Mesothelial cell of epicardium (in vitro differentiated cells): ENCODE measurements at regions not wholly inside any gene's neighbourhood (a gene's known extent, or its start where the extent isn't known, plus 50 kb on each side); places are given as distances from the start of the nearest gene placed in this dataset.
A peak's percentile ranks its signal among the peaks of the same experiment; 100 is the strongest.

ENCODE experiments used
- DNase-seq, 2 experiments: peaks; one replicate each; pipeline ENCODE4 v3.0.0; 2021; ENCODE audit warnings: low spot score in 2 of 2; ENCODE audit not compliant: unreplicated experiment in 2 of 2
- H3K27ac Mint-ChIP-seq: 2 replicates; pipeline ENCODE4 v1.8.0; 2021; ENCODE audit warnings: mixed read lengths
- H3K27me3 Mint-ChIP-seq: 2 replicates; pipeline ENCODE4 v1.8.0; 2021; ENCODE audit warnings: low read depth, mixed read lengths
- H3K36me3 Mint-ChIP-seq: 2 replicates; pipeline ENCODE4 v1.8.0; 2021; ENCODE audit warnings: mixed read lengths
- H3K4me1 Mint-ChIP-seq: 2 replicates; pipeline ENCODE4 v1.8.0; 2021; ENCODE audit warnings: mixed read lengths
- H3K4me3 Mint-ChIP-seq: 2 replicates; pipeline ENCODE4 v1.8.0; 2021; ENCODE audit warnings: mild to moderate bottlenecking, moderate library complexity, mixed read lengths
- H3K9me3 Mint-ChIP-seq: 2 replicates; pipeline ENCODE4 v1.8.0; 2021; ENCODE audit warnings: mixed read lengths
- CTCF ChIP-seq: fragments of 200-600 bp; sonication (generic); IDR thresholded peaks from one replicate; pipeline ENCODE4 v1.5.0; 2021; ENCODE audit warnings: antibody characterized with exemption; ENCODE audit not compliant: unreplicated experiment

DNA sequence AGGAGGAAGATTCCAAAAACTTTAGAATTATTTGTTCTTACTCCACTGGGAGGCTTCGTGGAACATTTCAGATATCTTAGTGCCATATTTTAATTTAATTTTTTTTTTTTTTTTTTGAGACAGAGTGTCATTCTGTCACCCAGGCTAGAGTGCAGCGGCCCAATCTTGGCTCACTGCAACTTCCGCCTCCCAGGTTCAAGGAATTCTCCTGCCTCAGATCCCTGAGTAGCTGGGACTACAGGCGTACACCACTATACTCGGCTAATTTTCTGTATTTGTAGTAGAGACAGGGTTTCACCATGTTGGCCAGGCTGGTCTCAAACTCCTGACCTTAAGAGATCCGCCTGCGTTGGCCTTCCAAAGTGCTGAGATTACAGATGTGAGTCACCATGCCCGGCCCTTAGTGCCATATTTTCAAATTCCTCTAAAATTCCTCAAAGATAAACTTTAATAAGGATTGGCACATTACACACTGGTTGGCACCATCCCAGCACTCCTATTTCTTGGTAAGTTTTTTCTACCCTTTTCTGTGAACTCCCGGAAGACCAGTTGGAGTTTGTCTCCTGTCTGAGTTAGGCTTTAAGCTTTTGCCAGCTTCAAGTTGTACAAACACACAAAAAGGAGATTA lies 693.7 kb downstream of the MCTP2 start:
- no peak for DNase-seq
- H3K4me1 Mint-ChIP-seq: peaks cover 24% of the 10 kb centered on the region
- peak overlapping the region; percentile 17 for H3K27ac Mint-ChIP-seq
- no peak overlapping the region for H3K4me3 Mint-ChIP-seq
- peaks cover 3% of the 10 kb centered on the region for H3K36me3 Mint-ChIP-seq
- peaks cover 8% of the 10 kb centered on the region for H3K9me3 Mint-ChIP-seq
- TF ChIP-seq CTCF: no peak
- H3K27me3 Mint-ChIP-seq: no peaks in the 10 kb centered on the region

- Mint-ChIP-seq H3K27me3 (no peaks in the 10 kb centered on the region), H3K27ac (peak overlapping the region; percentile 62), H3K36me3 (peaks cover 3% of the 10 kb centered on the region), H3K4me1 (peaks cover 24% of the 10 kb centered on the region), H3K9me3 (peaks cover 8% of the 10 kb centered on the region), H3K4me3 (no peak overlapping the region)
- no peak for DNase-seq
- no peak for TF ChIP-seq CTCF
These were observed 694.3 kb downstream of the MCTP2 start for GRCh38 chr15:94925680-94926079.

DNA sequence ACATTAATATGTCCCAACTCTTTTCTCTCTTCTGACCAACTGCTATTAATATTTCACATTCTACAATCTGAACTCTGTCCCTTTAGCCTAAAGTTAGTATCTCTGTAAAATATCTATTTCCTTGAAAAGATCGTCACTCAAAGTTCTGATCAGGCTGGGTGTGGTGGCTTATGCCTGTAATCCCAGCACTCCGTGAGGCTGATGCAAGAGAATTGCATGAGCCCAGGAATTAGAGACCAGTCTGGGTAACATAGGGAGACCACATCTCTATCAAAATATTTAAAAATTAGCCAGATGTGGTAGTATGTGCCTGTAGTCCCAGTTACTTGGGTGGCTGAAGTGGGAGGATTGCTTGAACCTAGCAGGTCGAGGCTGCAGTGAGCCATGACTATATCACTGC lies 695.6 kb downstream of the MCTP2 start:
- Mint-ChIP-seq H3K9me3 (peaks cover 4% of the 10 kb centered on the region), H3K4me3 (no peak overlapping the region), H3K27ac (no peak overlapping the region), H3K4me1 (peaks cover 25% of the 10 kb centered on the region), H3K36me3 (peaks cover 3% of the 10 kb centered on the region), H3K27me3 (no peaks in the 10 kb centered on the region)
- DNase-seq: no peak
- no peak for TF ChIP-seq CTCF

GRCh38 chr15:94929282-94929681 lies 697.9 kb downstream of the MCTP2 start:
- peaks cover 24% of the 10 kb centered on the region for H3K4me1 Mint-ChIP-seq
- peaks cover 7% of the 10 kb centered on the region for H3K9me3 Mint-ChIP-seq
- H3K36me3 Mint-ChIP-seq: peaks cover 6% of the 10 kb centered on the region
- no peaks in the 10 kb centered on the region for H3K27me3 Mint-ChIP-seq
- H3K27ac Mint-ChIP-seq: no peak overlapping the region
- no peak overlapping the region for H3K4me3 Mint-ChIP-seq
- no peak for TF ChIP-seq CTCF
- no peak for DNase-seq

DNA sequence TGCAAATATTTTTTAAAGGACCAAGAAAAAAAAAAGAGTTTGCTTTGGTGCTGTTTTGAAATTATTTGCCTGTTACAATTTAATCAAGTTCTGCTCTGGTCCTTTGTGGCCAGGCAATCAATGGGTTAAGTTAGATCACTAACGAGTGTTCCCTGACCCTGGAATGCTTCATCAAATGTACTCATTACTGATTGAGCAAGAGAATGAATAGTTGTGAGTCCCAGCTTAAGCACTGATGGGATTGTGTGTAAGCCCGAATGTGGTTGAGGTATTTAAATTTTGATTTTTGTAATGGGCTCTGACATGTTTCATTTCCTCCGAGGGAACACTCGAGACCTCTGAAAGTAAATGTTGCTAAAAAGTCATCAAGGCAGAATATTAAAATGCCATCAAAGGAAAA lies 699.1 kb downstream of the MCTP2 start:
- Mint-ChIP-seq H3K9me3 (peaks cover 17% of the 10 kb centered on the region), H3K36me3 (peaks cover 15% of the 10 kb centered on the region), H3K4me3 (no peak overlapping the region), H3K27ac (no peak overlapping the region), H3K4me1 (peaks cover 19% of the 10 kb centered on the region), H3K27me3 (no peaks in the 10 kb centered on the region)
- no peak for DNase-seq
- TF ChIP-seq CTCF: no peak

- H3K27me3 Mint-ChIP-seq: no peaks in the 10 kb centered on the region
- no peak for TF ChIP-seq CTCF
- H3K4me3 Mint-ChIP-seq: no peak overlapping the region
- H3K9me3 Mint-ChIP-seq: peaks cover 20% of the 10 kb centered on the region
- H3K36me3 Mint-ChIP-seq: peaks cover 15% of the 10 kb centered on the region
- no peak for DNase-seq
- H3K4me1 Mint-ChIP-seq: peaks cover 14% of the 10 kb centered on the region
- H3K27ac Mint-ChIP-seq: no peak overlapping the region
These were observed 699.6 kb downstream of the MCTP2 start for GRCh38 chr15:94930960-94931359.
